GM12878 (cell line): ENCODE measurements at regions not wholly inside any gene's neighbourhood (a gene's known extent, or its start where the extent isn't known, plus 50 kb on each side); places are given as distances from the start of the nearest gene placed in this dataset.

Experiments used
- ATAC-seq: fragments of 200-7000 bp; cut with Tn5 transposase; 3 replicates; pipeline ENCODE4 v1.9.1; 2020; ENCODE audit warnings: mild to moderate bottlenecking, moderate library complexity
- BruUV-seq: library from RNA; stranded (reverse); fragments of 400-500 nt; replicated peaks from 2 replicates; lab custom pipeline; 2021; lab: Mats Ljungman, UMichigan
- CTCF ChIA-PET: fragments of 300-600 bp; sonication (Branson Sonifier 250); formaldehyde crosslinking; extraction: SDS; loops from one replicate; lab custom pipeline; 2021; ENCODE audit warnings: inconsistent platforms; lab: Yijun Ruan, JAX
- POLR2A ChIA-PET: fragments of 350-600 bp; formaldehyde crosslinking; extraction: SDS; loops from one replicate; lab custom pipeline; 2021; ENCODE audit warnings: inconsistent platforms; lab: Charles Lee
- RAD21 ChIA-PET: fragments of 300-600 bp; sonication (Branson Sonifier 250); formaldehyde crosslinking; loops from one replicate; lab custom pipeline; 2023; ENCODE audit warnings: antibody characterized with exemption; ENCODE audit not compliant: unreplicated experiment; lab: Charles Lee
- SMC1A ChIA-PET: fragments of 300-600 bp; sonication (Branson Sonifier 250); formaldehyde crosslinking; loops from one replicate; lab custom pipeline; 2023; ENCODE audit not compliant: unreplicated experiment, uncharacterized antibody; lab: Charles Lee
- DNase-seq: peaks from one replicate; pipeline ENCODE4 v3.0.0-alpha.2; 2011; ENCODE audit warnings: low read depth, low spot score
- FAIRE-seq: peaks from 3 replicates; lab custom pipeline; 2011; peaks lifted over from hg19 to GRCh38; lab: Jason Lieb, UNC
- H2AFZ ChIP-seq: 2 replicates; pipeline ENCODE4 v1.6.0; 2011; ENCODE audit warnings: low read depth, low read length, control low read depth; ENCODE audit not compliant: control insufficient read depth
- H3K27ac ChIP-seq: 2 replicates; pipeline ENCODE4 v1.5.1; 2011; ENCODE audit warnings: control low read depth; ENCODE audit not compliant: control insufficient read depth, insufficient read depth
- H3K27me3 ChIP-seq, 2 experiments: replicated peaks in 1 of 2; 2 replicates each; pipeline versions ENCODE4 v1.6.0 to v1.6.1; 2011; ENCODE audit warnings: low read length in 1 of 2; ENCODE audit not compliant: control insufficient read depth in 2 of 2, insufficient read depth in 2 of 2
- H3K36me3 ChIP-seq, 2 experiments: 2 replicates each; pipeline ENCODE4 v1.5.1; 2011; ENCODE audit warnings: low read length in 1 of 2; ENCODE audit not compliant: control insufficient read depth in 2 of 2, insufficient read depth in 2 of 2
- H3K4me1 ChIP-seq: 2 replicates; pipeline ENCODE4 v1.6.1; 2011; ENCODE audit warnings: mild to moderate bottlenecking, low read length, moderate library complexity, mixed read lengths; ENCODE audit not compliant: control insufficient read depth, insufficient read depth
- H3K4me2 ChIP-seq: 2 replicates; pipeline ENCODE4 v1.6.0; 2011; ENCODE audit warnings: control low read depth; ENCODE audit not compliant: control insufficient read depth, insufficient read depth
- H3K4me3 ChIP-seq: fragments of 200-600 bp; sonication (generic); 2 replicates; pipeline ENCODE4 v1.5.1; 2016
- H3K79me2 ChIP-seq: 2 replicates; pipeline ENCODE4 v1.6.0; 2011; ENCODE audit warnings: low read length; ENCODE audit not compliant: control insufficient read depth, insufficient read depth
- H3K9ac ChIP-seq: 2 replicates; pipeline ENCODE4 v1.8.0; 2011; ENCODE audit warnings: low read length, control low read depth, mixed read lengths; ENCODE audit not compliant: control insufficient read depth, insufficient read depth
- H3K9me3 ChIP-seq: replicated peaks from 3 replicates; pipeline ENCODE4 v1.5.1; 2011; ENCODE audit warnings: mild to moderate bottlenecking, low read length; ENCODE audit not compliant: control insufficient read depth, insufficient read depth
- H4K20me1 ChIP-seq: 2 replicates; pipeline ENCODE4 v1.6.0; 2011; ENCODE audit not compliant: control insufficient read depth, insufficient read depth
- ATF7 ChIP-seq: fragments of 450-650 bp; IDR thresholded peaks from 2 replicates; pipeline ENCODE4 v1.6.1; 2016; ENCODE audit warnings: low read depth, mild to moderate bottlenecking
- BACH1 ChIP-seq: fragments of 450-650 bp; IDR thresholded peaks from 2 replicates; pipeline ENCODE4 v1.6.1; 2017; ENCODE audit warnings: mild to moderate bottlenecking, borderline replicate concordance
- CBX5 ChIP-seq: sonication (generic); IDR thresholded peaks from 2 replicates; pipeline ENCODE4 v1.6.1; 2016; ENCODE audit warnings: low read depth, moderate library complexity, mild to moderate bottlenecking, inconsistent platforms
- DPF2 ChIP-seq: fragments of 450-650 bp; IDR thresholded peaks from 2 replicates; pipeline ENCODE4 v1.6.1; 2017; ENCODE audit warnings: mild to moderate bottlenecking
- EGR1 ChIP-seq, 2 experiments: IDR thresholded peaks; 1 replicate in 1 of 2; 2 replicates in 1 of 2; pipeline ENCODE4 v1.6.1; 2011 to 2012; ENCODE audit warnings: low read depth in 2 of 2, low read length in 2 of 2, borderline replicate concordance in 1 of 2, mild to moderate bottlenecking in 1 of 2, moderate library complexity in 1 of 2
- FOXM1 ChIP-seq: IDR thresholded peaks from 2 replicates; pipeline ENCODE4 v1.6.1; 2012; ENCODE audit warnings: low read depth, mild to moderate bottlenecking, inconsistent platforms, low read length, moderate library complexity
- KAT2A ChIP-seq: conservative IDR thresholded peaks from 2 replicates; pipeline ENCODE4 v1.6.1; 2011; ENCODE audit warnings: low read depth, low read length; ENCODE audit not compliant: control insufficient read depth
- LARP7 ChIP-seq: fragments of 450-650 bp; IDR thresholded peaks from 2 replicates; pipeline ENCODE4 v1.6.1; 2017; ENCODE audit warnings: mild to moderate bottlenecking
- MEF2A ChIP-seq: IDR thresholded peaks from 2 replicates; pipeline ENCODE4 v1.6.1; 2011; ENCODE audit warnings: low read depth, mild to moderate bottlenecking, low read length, moderate library complexity; ENCODE audit not compliant: insufficient read depth
- NFXL1 ChIP-seq: fragments of 450-650 bp; IDR thresholded peaks from 2 replicates; pipeline ENCODE4 v1.6.1; 2017; ENCODE audit warnings: antibody characterized with exemption, mild to moderate bottlenecking, borderline replicate concordance
- NR2F1 ChIP-seq: fragments of 450-650 bp; conservative IDR thresholded peaks from 2 replicates; pipeline ENCODE4 v1.6.1; 2017; ENCODE audit warnings: mild to moderate bottlenecking
- PAX8 ChIP-seq: fragments of 450-650 bp; IDR thresholded peaks from 2 replicates; pipeline ENCODE4 v1.6.1; 2017; ENCODE audit warnings: mild to moderate bottlenecking, moderate library complexity
- POU2F2 ChIP-seq: IDR thresholded peaks from 3 replicates; pipeline ENCODE4 v1.6.1; 2011; ENCODE audit warnings: low read depth, mild to moderate bottlenecking, low read length, borderline replicate concordance
- RBBP5 ChIP-seq: fragments of 200-600 bp; sonication (generic); conservative IDR thresholded peaks from 2 replicates; pipeline ENCODE4 v1.6.1; 2016
- RCOR1 ChIP-seq: conservative IDR thresholded peaks from 2 replicates; pipeline ENCODE4 v1.6.1; 2012; ENCODE audit warnings: low read depth, low read length, improper control_type of control experiment
- SIX5 ChIP-seq: IDR thresholded peaks from 2 replicates; pipeline ENCODE4 v1.6.1; 2011; ENCODE audit warnings: mild to moderate bottlenecking, low read depth, low read length, moderate library complexity; ENCODE audit not compliant: severe bottlenecking
- SUPT20H ChIP-seq: IDR thresholded peaks from 2 replicates; pipeline ENCODE4 v1.6.1; 2011; ENCODE audit warnings: low read depth, mild to moderate bottlenecking, low read length, moderate library complexity, borderline replicate concordance; ENCODE audit not compliant: control insufficient read depth
- ZNF24 ChIP-seq: fragments of 450-650 bp; IDR thresholded peaks from 2 replicates; pipeline ENCODE4 v1.6.1; 2017; ENCODE audit warnings: antibody characterized with exemption, mild to moderate bottlenecking
- WGBS: methylation state at CpG from one replicate; pipeline ENCODE4 v1.1.6; 2016; ENCODE audit warnings: low lambda C conversion rate; ENCODE audit not compliant: insufficient replicate concordance, insufficient coverage; ENCODE audit errors: missing lambda C conversion rate; 5-methylcytosine and 5-hydroxymethylcytosine counted together
- in situ Hi-C: fragments of 300-500 bp; cut with MboI; formaldehyde crosslinking; loops from 9 replicates; pipeline ENCODE4 v1.14.3; 2018; ENCODE audit warnings: mixed read lengths
- intact Hi-C: fragments of 100-400 bp; cut with micrococcal nuclease; formaldehyde crosslinking; loops from one replicate; pipeline ENCODE4 v1.14.2; 2022; ENCODE audit not compliant: unreplicated experiment

- Histone ChIP-seq H3K4me2 (no peak overlapping the region), H3K9ac (no peak overlapping the region), H3K79me2 (no peaks in the 10 kb centered on the region), H3K27ac (no peak overlapping the region), H3K4me3 (no peak overlapping the region), H4K20me1 (no peaks in the 10 kb centered on the region), H3K27me3 (no peaks in the 10 kb centered on the region), H3K4me1 (no peaks in the 10 kb centered on the region), H3K36me3 (no peaks in the 10 kb centered on the region), H3K9me3 (no peaks in the 10 kb centered on the region), H2AFZ (no peak overlapping the region)
- intact Hi-C loops: no loop called here
- WGBS: 60% methylated on average over 2 of the region's 2 CpGs
- ATAC-seq (no peak), DNase-seq (no peak), FAIRE-seq (no peak)
- ChIA-PET SMC1A (interaction anchor here (0.6 kb wide), 1 partner anchor 293 kb away, joined by 3 read pairs; no protein-coding TSS in a partner anchor), RAD21 (no interaction called here), POLR2A (interaction anchor here (0.7 kb wide), 1 partner anchor 77 kb away, joined by 6 read pairs; no protein-coding TSS in a partner anchor), CTCF (no interaction called here)
- TF ChIP-seq POU2F2 (no peak), NR2F1 (no peak), ATF7 (no peak), RCOR1 (no peak), SUPT20H (no peak), EGR1 (IDR thresholded peaks at IDR 0.05; ENCODE audit: borderline replicate concordance in 1 of 2, low read depth in 2 of 2, low read length in 2 of 2) (no peak), RBBP5 (no peak), PAX8 (no peak), FOXM1 (no peak), MEF2A (no peak), LARP7 (no peak), BACH1 (no peak), ZNF24 (no peak), KAT2A (no peak), NFXL1 (no peak), CBX5 (no peak), DPF2 (no peak), SIX5 (no peak)
- BruUV-seq: no TSS peak
- in situ Hi-C loops: no loop called here
Measured at GRCh38 chr5:120088412-120088811, 375.7 kb upstream of the PRR16 start.
